ENCODE measurements at regions not wholly inside any gene's neighbourhood (a gene's known extent, or its start where the extent isn't known, plus 50 kb on each side); places are given as distances from the start of the nearest gene placed in this dataset.

GRCh38 chr11:131063638-131064037, 147.4 kb upstream of the SNX19 start:
- TF ChIP-seq CTCF (IDR thresholded peaks at IDR 0.05; ENCODE audit: low read length) (no peak), EZH2 (IDR thresholded peaks at IDR 0.05; ENCODE audit: borderline replicate concordance, low read length) (no peak)

All from OCI-LY1 (cell line).